ENCODE measurements at regions not wholly inside any gene's neighbourhood (a gene's known extent, or its start where the extent isn't known, plus 50 kb on each side); places are given as distances from the start of the nearest gene placed in this dataset.

GRCh38 chr1:216866714-216867113, 143.5 kb upstream of the ESRRG start:
- DNase-seq, result no peak
- no peaks in the 10 kb centered on the region for H3K9me3 ChIP-seq
- no peak for FAIRE-seq
- 61 to 77% methylated on average over 2 of the region's 2 CpGs for WGBS, 2 donors
- H3K4me1 ChIP-seq, result no peaks in the 10 kb centered on the region
- no peak overlapping the region for H3K4me3 ChIP-seq
- H3K27me3 ChIP-seq, result no peaks in the 10 kb centered on the region
- no peak for ATAC-seq
- no peak overlapping the region for H3K27ac ChIP-seq
- intact Hi-C loops (cut with DNase I), result no loop called here
- TF ChIP-seq CTCF (IDR thresholded peaks at IDR 0.05), result no peak
- H3K36me3 ChIP-seq, result no peaks in the 10 kb centered on the region

DNA sequence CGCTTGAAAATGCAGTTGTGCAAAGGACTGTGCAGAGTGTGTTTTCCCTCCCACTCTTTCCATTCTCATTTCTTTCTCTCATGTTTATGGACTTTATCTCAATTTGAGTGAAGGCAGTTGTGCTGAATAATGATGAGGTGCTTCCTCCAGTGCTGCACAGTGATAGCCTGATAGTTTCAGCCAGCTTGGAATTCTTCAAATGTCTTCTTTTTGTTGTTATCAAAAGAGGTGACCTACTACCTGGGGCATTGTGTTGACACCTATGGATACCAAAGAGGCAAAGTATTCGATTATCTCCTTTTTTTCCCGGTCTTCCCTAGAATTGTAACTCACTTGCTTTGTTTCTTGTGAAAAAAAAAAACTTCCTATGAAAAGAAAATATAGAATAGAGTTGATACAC, 132.6 kb upstream of the ESRRG start:
- Histone ChIP-seq H3K4me1 (no peaks in the 10 kb centered on the region), H3K4me3 (no peak overlapping the region), H3K27ac (no peak overlapping the region), H3K36me3 (peaks cover 0 to 3% (median 0%) of the 10 kb centered on the region in 3 donors), H3K27me3 (no peaks in the 10 kb centered on the region), H3K9me3 (no peaks in the 10 kb centered on the region)
- WGBS, 2 donors, result 62 to 71% methylated on average over 3 of the region's 3 CpGs
- intact Hi-C loops (cut with DNase I), result no loop called here
- ATAC-seq (no peak), DNase-seq (no peak), FAIRE-seq (no peak)
- TF ChIP-seq CTCF (IDR thresholded peaks at IDR 0.05), result no peak

- 80 to 85% methylated on average over 6 of the region's 6 CpGs for WGBS, 2 donors
- H3K36me3 ChIP-seq, result peaks cover 0 to 3% (median 0%) of the 10 kb centered on the region in 3 donors
- DNase-seq, result no peak
- H3K9me3 ChIP-seq, result peaks cover 0 to 2% (median 0%) of the 10 kb centered on the region in 4 donors
- H3K27ac ChIP-seq, result no peak overlapping the region
- no peak for TF ChIP-seq CTCF (IDR thresholded peaks at IDR 0.05)
- H3K4me3 ChIP-seq, result no peak overlapping the region
- no peaks in the 10 kb centered on the region for H3K27me3 ChIP-seq
- no peaks in the 10 kb centered on the region for H3K4me1 ChIP-seq
- FAIRE-seq, result no peak
- ATAC-seq, result no peak
- intact Hi-C loops (cut with DNase I), result no loop called here
Measured at GRCh38 chr1:216854836-216855484, 131.7 kb upstream of the ESRRG start.

DNA sequence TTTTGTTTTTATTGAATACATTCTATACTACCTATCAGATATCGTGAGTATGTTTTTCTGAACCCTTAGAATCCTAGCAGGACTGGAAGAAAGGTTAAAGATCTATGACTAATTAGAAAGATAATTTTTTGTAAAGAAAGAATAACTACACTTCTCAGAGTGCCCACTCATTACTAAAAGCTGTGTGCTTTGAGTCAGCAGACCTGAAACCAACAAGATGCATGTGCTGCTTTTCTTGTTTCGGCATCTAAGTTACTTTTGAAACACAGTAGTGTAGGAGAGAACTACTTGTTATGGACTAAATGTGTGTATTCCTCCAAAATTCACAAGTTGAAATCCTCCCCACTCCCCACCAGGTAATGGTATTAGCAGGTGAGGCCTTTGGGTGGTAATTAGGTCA, 127.8 kb upstream of the ESRRG start:
- intact Hi-C loops (cut with DNase I), result no loop called here
- ATAC-seq, result no peak
- no peaks in the 10 kb centered on the region for H3K4me1 ChIP-seq
- H3K4me3 ChIP-seq, result no peak overlapping the region
- DNase-seq, result no peak
- peaks cover 0 to 3% (median 0%) of the 10 kb centered on the region in 3 donors for H3K36me3 ChIP-seq
- no peak for TF ChIP-seq CTCF (IDR thresholded peaks at IDR 0.05)
- H3K27ac ChIP-seq, result no peak overlapping the region
- WGBS, 2 donors, result 88 to 90% methylated on average over 2 of the region's 2 CpGs
- H3K27me3 ChIP-seq, result no peaks in the 10 kb centered on the region
- FAIRE-seq, result no peak
- peaks cover 0 to 4% (median 0%) of the 10 kb centered on the region in 4 donors for H3K9me3 ChIP-seq

DNA sequence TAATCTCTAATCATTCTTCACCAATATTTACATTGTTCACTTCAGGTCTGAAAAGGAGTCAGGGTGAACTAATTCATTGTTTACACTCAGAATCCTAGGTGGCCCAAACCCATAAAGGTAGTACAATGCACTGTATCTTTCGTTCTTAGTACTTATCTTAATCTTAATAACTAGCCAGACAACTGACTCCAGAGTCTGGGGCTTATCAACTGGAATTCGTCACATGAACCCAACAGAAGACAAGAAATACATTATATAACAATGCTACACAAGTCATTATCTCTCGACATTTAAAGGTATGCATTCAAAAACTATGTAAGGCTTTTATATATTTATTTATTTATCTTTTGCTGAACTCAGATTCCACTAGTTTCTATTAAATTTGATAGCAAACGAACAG, 125.9 kb upstream of the ESRRG start:
- Histone ChIP-seq H3K4me1 (no peaks in the 10 kb centered on the region), H3K27ac (no peak overlapping the region), H3K27me3 (no peaks in the 10 kb centered on the region), H3K36me3 (peaks cover 0 to 3% (median 0%) of the 10 kb centered on the region in 3 donors), H3K4me3 (no peak overlapping the region), H3K9me3 (peaks cover 0 to 4% (median 0%) of the 10 kb centered on the region in 4 donors)
- ATAC-seq (no peak), DNase-seq (no peak), FAIRE-seq (no peak)
- WGBS, 2 donors, result 44 to 53% methylated on average over 4 of the region's 4 CpGs
- intact Hi-C loops (cut with DNase I), result no loop called here
- TF ChIP-seq CTCF (IDR thresholded peaks at IDR 0.05), result no peak

Data from pancreas (tissue), 10 donors.